NCI-H1930 (cell line): ENCODE measurements at regions not wholly inside any gene's neighbourhood (a gene's known extent, or its start where the extent isn't known, plus 50 kb on each side); places are given as distances from the start of the nearest gene placed in this dataset.
"Not testable (repeated sequence)": the region's sequence is repeated elsewhere in the genome, so short reads cannot be mapped to it uniquely, and the experiment has no call there.

Source experiments
- DNase-seq, 2 experiments: peaks; one replicate each; lab custom pipeline; 2025; lab: John Stamatoyannopoulos, UW

- DNase-seq: no peak
Measured at GRCh38 chr1:5686925-5687706, 305.1 kb downstream of the NPHP4 start.

- DNase-seq: no peak
Measured at GRCh38 chr1:5686195-5686594, 306.0 kb downstream of the NPHP4 start.

DNA sequence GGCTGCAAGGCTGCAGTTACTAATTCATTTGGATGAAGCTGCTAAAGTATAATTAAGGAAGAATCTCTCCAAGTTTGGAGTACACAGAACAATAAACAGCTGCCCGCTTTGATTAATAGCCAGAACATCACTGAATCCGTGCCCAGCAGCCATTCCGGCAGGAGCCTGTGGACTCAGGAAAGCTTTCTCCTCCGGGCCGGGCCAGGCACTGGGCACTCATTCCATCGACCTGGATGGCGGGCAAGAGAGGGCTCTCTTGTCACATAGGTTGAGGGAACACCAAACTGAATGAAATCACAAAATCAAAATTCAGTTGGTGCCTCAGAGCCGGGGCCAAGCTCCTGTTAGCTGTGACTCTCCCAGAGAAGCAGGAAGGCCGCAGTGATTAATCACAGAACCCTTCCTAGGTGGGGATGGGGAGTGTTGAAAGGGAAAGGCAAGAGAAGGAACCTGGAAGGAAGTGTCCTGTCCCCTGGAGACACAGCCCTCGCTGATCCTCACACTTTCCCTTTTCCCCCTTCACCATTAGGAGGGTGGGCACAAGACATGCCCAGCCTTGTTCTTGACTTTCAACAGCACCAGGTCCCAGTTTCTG, 306.7 kb downstream of the NPHP4 start:
- no peak for DNase-seq

GRCh38 chr1:5684791-5685190, 307.4 kb downstream of the NPHP4 start:
- no peak for DNase-seq

DNA sequence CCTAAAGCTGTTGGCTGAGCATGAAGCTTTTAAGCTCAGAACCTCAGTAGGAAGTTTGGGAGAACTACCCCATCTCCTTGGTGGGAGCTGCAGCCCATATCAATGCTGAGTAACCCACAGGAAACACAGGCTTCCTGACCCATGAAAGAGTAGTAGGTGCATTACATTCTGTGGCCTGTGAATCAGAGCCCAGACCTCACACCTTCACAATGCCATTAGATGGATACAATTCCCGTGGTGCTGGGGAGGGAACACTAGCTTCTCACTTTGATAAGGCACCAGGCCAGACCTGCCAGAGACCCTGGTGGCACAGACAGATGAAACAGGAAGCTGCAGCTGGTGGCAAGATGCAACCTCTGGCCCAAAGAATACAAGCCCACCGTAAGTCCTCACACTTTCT, 308.8 kb downstream of the NPHP4 start:
- no peak for DNase-seq

- DNase-seq: no peak
Measured at GRCh38 chr1:5682626-5683225, 309.5 kb downstream of the NPHP4 start.

- no peak for DNase-seq
Measured at GRCh38 chr1:5681654-5682053, 310.6 kb downstream of the NPHP4 start.

- DNase-seq: no peak
Measured at GRCh38 chr1:5680600-5680999, 311.6 kb downstream of the NPHP4 start.

DNA sequence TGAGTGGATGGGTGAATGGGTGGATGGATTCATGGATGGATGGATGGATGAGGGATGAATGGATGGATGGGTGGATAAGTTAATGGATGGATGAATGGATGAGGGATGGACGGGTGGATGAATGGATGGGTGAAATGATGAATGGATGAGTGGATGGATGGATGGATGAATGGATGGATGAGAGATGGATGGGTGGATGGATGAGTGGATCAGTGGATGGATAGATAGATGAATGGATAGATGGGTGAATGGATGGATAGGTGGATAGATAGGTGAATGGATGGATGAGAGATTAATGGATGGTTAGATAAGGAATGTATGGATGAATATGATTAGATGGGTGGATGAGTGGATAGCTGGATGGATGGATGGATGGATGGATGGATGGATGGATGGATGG, 313.5 kb downstream of the NPHP4 start:
- no peak for DNase-seq

- DNase-seq: not testable (repeated sequence)
Measured at GRCh38 chr1:5672355-5672754, 319.9 kb downstream of the NPHP4 start.

DNA sequence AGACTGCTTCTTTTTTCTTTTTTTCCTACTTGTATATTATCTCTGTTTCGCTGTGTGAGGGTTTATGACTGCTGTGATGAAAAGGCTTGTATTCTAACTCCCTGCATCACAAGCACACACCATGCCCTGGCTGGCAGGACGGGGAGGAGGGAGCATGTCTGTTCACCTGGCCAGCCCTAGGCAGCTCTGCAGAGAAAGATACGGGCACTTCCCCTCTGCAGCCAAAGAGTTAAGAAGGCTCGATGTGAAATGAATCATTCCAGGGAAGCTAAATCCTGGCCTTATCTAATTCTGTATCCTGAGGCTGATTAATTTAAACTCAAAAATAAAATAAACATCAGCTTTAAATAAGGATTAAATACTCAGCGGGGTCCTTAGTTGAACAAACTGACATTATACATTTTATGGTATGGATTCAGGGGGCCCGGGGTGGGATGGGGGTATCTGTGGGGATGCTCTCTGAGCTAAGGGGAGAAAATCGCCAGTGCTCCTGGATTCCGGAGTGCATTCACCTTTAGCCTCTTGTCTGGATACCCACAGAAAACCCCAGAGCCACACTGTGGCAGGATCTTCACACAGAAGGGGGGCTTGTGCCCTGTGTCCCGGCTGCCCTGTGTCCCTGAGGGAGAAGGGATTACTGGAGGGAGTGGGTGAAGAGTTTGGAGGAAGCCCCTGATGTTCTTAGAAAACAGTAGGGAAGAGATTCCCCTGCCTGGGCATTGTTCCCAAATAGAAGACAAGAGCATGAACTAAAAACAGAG, 321.5 kb downstream of the NPHP4 start:
- DNase-seq: no peak

GRCh38 chr1:5667513-5668325, 324.5 kb downstream of the NPHP4 start:
- no peak for DNase-seq

DNA sequence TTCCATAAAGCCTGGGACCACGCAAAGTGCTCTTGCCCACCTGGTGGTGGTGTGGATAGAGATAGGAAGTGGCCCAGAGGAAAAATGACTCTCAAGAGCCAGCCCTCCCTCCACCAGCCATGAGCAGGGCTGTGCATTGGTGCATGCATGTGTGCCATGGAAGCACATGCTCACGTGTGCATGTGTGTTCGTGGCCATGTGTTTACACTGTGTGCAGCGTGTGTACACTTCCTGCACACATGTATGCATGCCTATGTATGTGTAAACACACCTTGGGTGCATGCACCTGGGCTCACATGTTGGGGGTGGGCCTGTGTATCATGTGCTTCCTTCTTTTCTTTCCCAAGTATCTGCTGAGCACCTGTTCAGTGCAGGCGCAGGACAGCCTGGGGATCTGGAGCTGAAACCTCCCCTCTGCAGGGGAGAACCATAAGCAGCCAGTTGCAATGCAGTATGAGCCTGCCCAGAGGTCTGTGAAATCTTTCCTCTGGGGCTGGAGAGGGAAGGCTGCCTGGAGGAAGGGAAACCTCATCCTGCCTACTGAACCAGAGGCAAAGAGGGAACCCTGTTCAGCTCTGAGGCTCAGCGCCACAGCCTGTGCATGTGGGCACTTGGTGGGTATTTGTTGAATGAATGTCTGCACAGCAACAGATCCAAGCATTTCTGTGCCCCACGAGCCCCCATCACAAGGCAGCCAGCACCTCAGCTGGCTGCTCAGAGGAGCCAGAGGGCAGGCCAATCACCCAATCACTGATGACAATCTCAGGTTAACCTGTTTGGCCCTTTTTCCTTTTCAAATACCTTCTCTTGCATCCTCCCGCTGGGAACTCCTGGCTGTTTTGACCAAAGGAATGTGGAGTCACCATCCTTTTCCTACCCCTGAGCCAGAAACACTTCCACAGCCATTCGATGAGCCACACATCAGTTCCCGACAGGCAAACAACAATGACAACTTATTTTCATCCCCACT, 327.0 kb downstream of the NPHP4 start:
- DNase-seq: no peak

GRCh38 chr1:5664081-5664768, 328.0 kb downstream of the NPHP4 start:
- no peak for DNase-seq

DNA sequence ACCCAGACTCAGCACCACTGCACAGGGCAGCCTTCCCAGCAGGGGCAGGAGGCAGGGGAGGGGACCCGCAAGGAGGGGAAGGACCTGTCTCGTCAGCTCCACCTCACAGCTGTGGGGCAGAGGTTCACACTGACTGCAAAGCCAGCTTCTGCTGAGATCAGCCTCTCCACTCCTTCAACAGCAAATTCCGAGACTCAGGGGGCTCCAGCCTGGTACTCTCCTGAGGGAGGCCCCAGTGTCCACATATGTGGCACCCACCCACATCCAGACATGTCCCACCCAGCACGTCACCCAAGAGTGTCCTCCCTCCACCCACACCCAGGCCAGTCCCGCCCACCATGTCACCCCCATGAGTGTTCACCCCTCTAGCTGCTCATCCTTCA, 329.5 kb downstream of the NPHP4 start:
- DNase-seq: no peak

GRCh38 chr1:5662086-5662743, 330.0 kb downstream of the NPHP4 start:
- DNase-seq: no peak

- no peak for DNase-seq
Measured at GRCh38 chr1:5661196-5662085, 330.8 kb downstream of the NPHP4 start.

DNA sequence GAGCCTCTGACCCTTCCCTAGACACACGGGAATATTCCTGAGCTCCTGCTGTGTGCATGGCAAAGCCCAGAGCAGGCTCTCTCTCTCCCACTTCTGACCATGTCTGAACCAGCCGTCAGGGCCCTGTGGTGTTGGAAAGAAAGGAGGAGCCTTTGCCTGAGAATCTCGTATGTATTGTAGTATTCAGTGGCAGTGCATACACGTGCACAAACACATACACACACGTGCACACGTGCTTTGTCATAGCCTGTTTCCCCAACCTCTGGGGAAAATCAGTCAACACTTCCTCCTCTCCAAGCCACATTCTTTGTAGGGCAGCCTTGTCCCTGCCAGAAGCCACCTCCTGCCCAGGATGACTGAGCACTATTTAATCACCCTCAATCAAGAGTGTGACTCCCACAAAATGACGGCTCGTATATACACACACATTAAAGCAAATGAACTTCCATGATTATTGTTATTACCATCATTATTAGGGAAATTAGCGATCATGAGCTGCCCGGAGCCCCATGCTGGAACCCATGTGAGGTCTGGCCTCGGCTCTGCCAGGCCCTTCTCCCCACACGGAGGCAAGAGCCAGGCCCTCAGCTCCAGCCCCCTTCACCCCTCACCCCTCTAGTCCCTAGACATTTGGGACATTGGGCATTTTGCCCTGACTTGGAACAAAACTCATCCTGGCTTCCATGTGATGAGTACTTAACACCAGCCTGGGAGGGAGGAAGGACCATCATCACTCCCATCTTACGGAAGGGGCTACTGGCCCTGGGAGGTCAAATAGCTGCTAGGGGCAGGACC, 331.9 kb downstream of the NPHP4 start:
- DNase-seq: no peak
